PC-3 (cell line): ENCODE measurements at regions not wholly inside any gene's neighbourhood (a gene's known extent, or its start where the extent isn't known, plus 50 kb on each side); places are given as distances from the start of the nearest gene placed in this dataset.

Experiments
- ATAC-seq: fragments of 200-7000 bp; cut with Tn5 transposase; 2 replicates; pipeline ENCODE4 v1.9.1; 2020; ENCODE audit warnings: mild to moderate bottlenecking, moderate library complexity
- BruUV-seq: library from RNA; stranded (reverse); fragments of 400-500 nt; replicated peaks from 2 replicates; lab custom pipeline; 2021; lab: Mats Ljungman, UMichigan
- CTCF ChIA-PET: fragments of 300-600 bp; sonication (Branson Sonifier 250); formaldehyde crosslinking; loops from one replicate; lab custom pipeline; 2022; ENCODE audit warnings: antibody characterized with exemption; lab: Charles Lee
- POLR2A ChIA-PET: fragments of 300-600 bp; sonication (Branson Sonifier 250); formaldehyde crosslinking; loops from one replicate; lab custom pipeline; 2022; ENCODE audit warnings: antibody characterized with exemption; ENCODE audit not compliant: unreplicated experiment; lab: Charles Lee
- DNase-seq: peaks from one replicate; pipeline ENCODE4 v3.0.0-alpha.2; 2015
- H2AFZ ChIP-seq: fragments of 300-600 bp; sonication (generic); 2 replicates; pipeline ENCODE4 v1.6.0; 2016; ENCODE audit warnings: antibody characterized with exemption, low read length
- H3F3A ChIP-seq: fragments of 300-600 bp; sonication (generic); one replicate; pipeline ENCODE4 v1.6.0; 2017; ENCODE audit warnings: antibody characterized with exemption, low read length, control low read depth, mild to moderate bottlenecking; ENCODE audit not compliant: unreplicated experiment
- H3K27ac ChIP-seq: fragments of 300-600 bp; sonication (generic); 2 replicates; pipeline ENCODE4 v1.5.1; 2016; ENCODE audit warnings: mild to moderate bottlenecking, low read length
- H3K27me3 ChIP-seq: fragments of 300-600 bp; sonication (generic); 2 replicates; pipeline ENCODE4 v1.6.1; 2016; ENCODE audit warnings: low read length, mixed read lengths
- H3K36me3 ChIP-seq: fragments of 300-600 bp; sonication (generic); 2 replicates; pipeline ENCODE4 v1.6.1; 2016; ENCODE audit warnings: low read depth, mixed run types, low read length, mixed read lengths
- H3K4me1 ChIP-seq: fragments of 300-600 bp; sonication (generic); 2 replicates; pipeline ENCODE4 v1.5.1; 2016; ENCODE audit warnings: low read length; ENCODE audit not compliant: insufficient read depth
- H3K4me2 ChIP-seq: fragments of 300-600 bp; sonication (generic); 2 replicates; pipeline ENCODE4 v1.6.0; 2016; ENCODE audit warnings: low read length
- H3K4me3 ChIP-seq: fragments of 300-600 bp; sonication (generic); 2 replicates; pipeline ENCODE4 v1.5.1; 2016; ENCODE audit warnings: mild to moderate bottlenecking, low read length, mixed read lengths
- H3K79me2 ChIP-seq: fragments of 300-600 bp; sonication (generic); 2 replicates; pipeline ENCODE4 v1.6.1; 2017; ENCODE audit warnings: low read length, mixed read lengths
- H3K9ac ChIP-seq: fragments of 300-600 bp; sonication (generic); 2 replicates; pipeline ENCODE4 v1.6.0; 2016; ENCODE audit warnings: mild to moderate bottlenecking, low read length
- H3K9me2 ChIP-seq: fragments of 300-600 bp; sonication (generic); replicated peaks from 2 replicates; pipeline ENCODE4 v1.6.1; 2016; ENCODE audit warnings: mixed run types, low read length, mixed read lengths
- H3K9me3 ChIP-seq: fragments of 300-600 bp; sonication (generic); 2 replicates; pipeline ENCODE4 v1.6.1; 2016; ENCODE audit warnings: low read length, mixed read lengths
- H4K20me1 ChIP-seq: fragments of 300-600 bp; sonication (generic); 2 replicates; pipeline ENCODE4 v1.6.1; 2016; ENCODE audit warnings: low read length, mixed read lengths
- CTCF ChIP-seq: fragments of 300-600 bp; sonication (generic); conservative IDR thresholded peaks from 2 replicates; pipeline ENCODE4 v1.5.1; 2017; ENCODE audit warnings: antibody characterized with exemption, low read depth, mild to moderate bottlenecking, low read length
- EZH2 ChIP-seq: fragments of 300-600 bp; sonication (generic); IDR thresholded peaks from one replicate; pipeline ENCODE4 v1.6.1; 2017; ENCODE audit warnings: antibody characterized with exemption, mild to moderate bottlenecking, low read length; ENCODE audit not compliant: unreplicated experiment
- EZH2phosphoT487 ChIP-seq: fragments of 300-600 bp; sonication (generic); IDR thresholded peaks from 2 replicates; pipeline ENCODE4 v1.6.1; 2018; ENCODE audit warnings: mild to moderate bottlenecking, antibody characterized with exemption, low read length, borderline replicate concordance
- intact Hi-C: fragments of 100-400 bp; cut with micrococcal nuclease; formaldehyde crosslinking; loops from 2 replicates; pipeline ENCODE4 v1.9.0; 2023

- Histone ChIP-seq H2AFZ (peak overlapping the region; percentile 65), H3K4me2 (peak overlapping the region; percentile 56), H3K4me3 (peak overlapping the region; percentile 13; the same call in 1 of the 2 replicates), H3K9ac (peak overlapping the region; percentile 30), H3K79me2 (no peaks in the 10 kb centered on the region), H3K36me3 (no peaks in the 10 kb centered on the region), H3K9me3 (no peaks in the 10 kb centered on the region), H4K20me1 (no peaks in the 10 kb centered on the region), H3K4me1 (peaks cover 15% of the 10 kb centered on the region), H3K27ac (peak overlapping the region; percentile 85), H3K9me2 (no peaks in the 10 kb centered on the region), H3K27me3 (no peaks in the 10 kb centered on the region), H3F3A (no peaks in the 10 kb centered on the region)
- BruUV-seq: TSS peak; percentile 77
- TF ChIP-seq EZH2phosphoT487 (no peak), EZH2 (no peak), CTCF (no peak)
- ChIA-PET CTCF (no interaction called here), POLR2A (no interaction called here)
- intact Hi-C loops: loop anchor here (2.0 kb wide), 1 partner anchor 28 kb away; no protein-coding TSS in a partner anchor
- DNase-seq (peak; percentile 72), ATAC-seq (peak; percentile 99)
These were observed 85.9 kb upstream of the HMGCLL1 start for GRCh38 chr6:55664591-55665587.

GRCh38 chr6:55663914-55664313, 84.9 kb upstream of the HMGCLL1 start:
- CTCF ChIA-PET: no interaction called here
- no peaks in the 10 kb centered on the region for H3K79me2 ChIP-seq
- ATAC-seq (no peak), DNase-seq (no peak)
- POLR2A ChIA-PET: no interaction called here
- H4K20me1 ChIP-seq: no peaks in the 10 kb centered on the region
- H3K9me2 ChIP-seq: no peaks in the 10 kb centered on the region
- no peak overlapping the region for H3K4me2 ChIP-seq
- intact Hi-C loops: loop anchor here (2.0 kb wide), 1 partner anchor 27 kb away; no protein-coding TSS in a partner anchor
- no peak overlapping the region for H2AFZ ChIP-seq
- H3K27me3 ChIP-seq: no peaks in the 10 kb centered on the region
- no TSS peak for BruUV-seq
- peak overlapping the region; percentile 85 for H3K27ac ChIP-seq
- no peaks in the 10 kb centered on the region for H3K36me3 ChIP-seq
- no peaks in the 10 kb centered on the region for H3K9me3 ChIP-seq
- H3F3A ChIP-seq: no peaks in the 10 kb centered on the region
- peaks cover 15% of the 10 kb centered on the region for H3K4me1 ChIP-seq
- no peak overlapping the region for H3K4me3 ChIP-seq
- H3K9ac ChIP-seq: no peak overlapping the region
- TF ChIP-seq CTCF (no peak), EZH2phosphoT487 (no peak), EZH2 (no peak)

GRCh38 chr6:55659304-55659703, 80.3 kb upstream of the HMGCLL1 start:
- Histone ChIP-seq H3K4me2 (no peak overlapping the region), H3K9me2 (no peaks in the 10 kb centered on the region), H3K27me3 (no peaks in the 10 kb centered on the region), H2AFZ (no peak overlapping the region), H4K20me1 (no peaks in the 10 kb centered on the region), H3F3A (no peaks in the 10 kb centered on the region), H3K36me3 (no peaks in the 10 kb centered on the region), H3K27ac (no peak overlapping the region), H3K9ac (no peak overlapping the region), H3K79me2 (no peaks in the 10 kb centered on the region), H3K4me3 (no peak overlapping the region), H3K4me1 (no peaks in the 10 kb centered on the region), H3K9me3 (no peaks in the 10 kb centered on the region)
- TF ChIP-seq EZH2phosphoT487 (no peak), CTCF (no peak), EZH2 (no peak)
- intact Hi-C loops: no loop called here
- no TSS peak for BruUV-seq
- no peak for DNase-seq
- ChIA-PET POLR2A (no interaction called here), CTCF (no interaction called here)
- no peak for ATAC-seq
